H1 (cell line): ENCODE measurements at regions not wholly inside any gene's neighbourhood (a gene's known extent, or its start where the extent isn't known, plus 50 kb on each side); places are given as distances from the start of the nearest gene placed in this dataset.

ENCODE experiments used
- CTCF ChIA-PET: fragments of 300-600 bp; sonication (Branson Sonifier 250); formaldehyde crosslinking; loops from one replicate; lab custom pipeline; 2021; ENCODE audit not compliant: partially characterized antibody; lab: Charles Lee
- POLR2A ChIA-PET: fragments of 300-600 bp; sonication (Branson Sonifier 250); formaldehyde crosslinking; loops from one replicate; lab custom pipeline; 2021; ENCODE audit warnings: inconsistent platforms; ENCODE audit not compliant: partially characterized antibody; lab: Charles Lee
- DNase-seq, 2 experiments: peaks; one replicate each; pipeline versions ENCODE4 v3.0.0 to v3.0.0-alpha.2; 2010 to 2022; ENCODE audit warnings: low spot score in 2 of 2, low read depth in 1 of 2, mixed read lengths in 1 of 2
- FAIRE-seq: peaks from 2 replicates; lab custom pipeline; 2011; peaks lifted over from hg19 to GRCh38; lab: Jason Lieb, UNC
- H2AFZ ChIP-seq: 2 replicates; pipeline ENCODE4 v1.8.1; 2012; ENCODE audit warnings: low read length, inconsistent platforms
- H2AK5ac ChIP-seq: 2 replicates; pipeline ENCODE4 v1.6.1; 2013; ENCODE audit warnings: low read depth, low read length
- H2BK120ac ChIP-seq: replicated peaks from 2 replicates; pipeline ENCODE3; 2013; ENCODE audit warnings: low read depth, low read length, inconsistent platforms
- H2BK12ac ChIP-seq: 2 replicates; pipeline ENCODE4 v1.6.1; 2013; ENCODE audit warnings: low read depth, low read length
- H2BK15ac ChIP-seq: 2 replicates; pipeline ENCODE4 v1.6.1; 2013; ENCODE audit warnings: low read length
- H2BK20ac ChIP-seq: 2 replicates; pipeline ENCODE4 v1.6.1; 2013; ENCODE audit warnings: low read length
- H2BK5ac ChIP-seq: 2 replicates; pipeline ENCODE4 v1.6.1; 2013; ENCODE audit warnings: low read depth, low read length
- H3K14ac ChIP-seq: 2 replicates; pipeline ENCODE4 v1.6.1; 2013; ENCODE audit warnings: inconsistent platforms; ENCODE audit not compliant: insufficient read length
- H3K18ac ChIP-seq: 2 replicates; pipeline ENCODE4 v1.6.1; 2013; ENCODE audit warnings: low read length; ENCODE audit errors: extremely low read depth
- H3K23ac ChIP-seq: 2 replicates; pipeline ENCODE4 v1.6.1; 2013; ENCODE audit warnings: inconsistent platforms; ENCODE audit not compliant: insufficient read length
- H3K23me2 ChIP-seq: 2 replicates; pipeline ENCODE4 v1.6.1; 2013; ENCODE audit warnings: low read depth, low read length
- H3K27ac ChIP-seq: 2 replicates; pipeline ENCODE4 v1.6.1; 2011; ENCODE audit warnings: low read depth, low read length, inconsistent platforms
- H3K27me3 ChIP-seq, 4 experiments: replicated peaks in 1 of 4; 1 replicate in 1 of 4; 2 replicates in 3 of 4; pipeline versions ENCODE4 v1.6.1 to v1.8.1; 2011 to 2013; ENCODE audit warnings: low read length in 3 of 4, mild to moderate bottlenecking in 3 of 4, inconsistent platforms in 2 of 4, mixed read lengths in 2 of 4, moderate library complexity in 1 of 4; ENCODE audit not compliant: control insufficient read depth in 3 of 4, insufficient read depth in 3 of 4; ENCODE audit errors: extremely low read depth in 1 of 4
- H3K36me3 ChIP-seq, 4 experiments: 2 replicates each; pipeline versions ENCODE4 v1.6.1 to v1.8.1; 2011 to 2013; ENCODE audit warnings: mild to moderate bottlenecking in 4 of 4, low read length in 3 of 4, moderate library complexity in 2 of 4, control low read depth in 1 of 4, inconsistent platforms in 1 of 4; ENCODE audit not compliant: insufficient read depth in 4 of 4, control insufficient read depth in 2 of 4
- H3K4ac ChIP-seq: replicated peaks from 2 replicates; pipeline ENCODE3; 2013; ENCODE audit warnings: low read length, low read depth, mixed read lengths, inconsistent platforms; ENCODE audit not compliant: insufficient read length
- H3K4me1 ChIP-seq, 4 experiments: replicated peaks in 1 of 4; 1 replicate in 1 of 4; 2 replicates in 3 of 4; pipeline versions ENCODE4 v1.6.1 to v1.8.1; 2011 to 2013; ENCODE audit warnings: low read length in 3 of 4, inconsistent platforms in 2 of 4, mixed read lengths in 1 of 4; ENCODE audit not compliant: insufficient read depth in 4 of 4, control insufficient read depth in 3 of 4
- H3K4me2 ChIP-seq, 2 experiments: 2 replicates each; pipeline versions ENCODE4 v1.6.1 to v1.8.1; 2011 to 2013; ENCODE audit warnings: low read depth in 2 of 2, low read length in 2 of 2, control low read depth in 1 of 2, inconsistent platforms in 1 of 2, mild to moderate bottlenecking in 1 of 2; ENCODE audit not compliant: insufficient read depth in 1 of 2
- H3K4me3 ChIP-seq, 4 experiments: fragments of 200-600, 300-600 bp in 1 of 4; sonication (generic), shearing (Covaris generic), sonication (Bioruptor Twin) in 1 of 4; 2 replicates each; pipeline versions ENCODE4 v1.5.1 to v1.8.1; 2011 to 2016; ENCODE audit warnings: low read length in 4 of 4, low read depth in 3 of 4, control low read depth in 2 of 4, inconsistent platforms in 2 of 4, mild to moderate bottlenecking in 2 of 4, mixed read lengths in 1 of 4, moderate library complexity in 1 of 4; ENCODE audit not compliant: insufficient read depth in 2 of 4; ENCODE audit errors: extremely low read depth in 1 of 4
- H3K56ac ChIP-seq: replicated peaks from 2 replicates; pipeline ENCODE3; 2013; ENCODE audit warnings: low read depth, mild to moderate bottlenecking, mixed read lengths, low read length, inconsistent platforms; ENCODE audit not compliant: insufficient read length
- H3K79me1 ChIP-seq: 2 replicates; pipeline ENCODE4 v1.6.1; 2013; ENCODE audit warnings: low read depth, low read length, control low read depth
- H3K79me2 ChIP-seq, 2 experiments: 2 replicates each; pipeline versions ENCODE4 v1.6.1 to v1.8.1; 2012 to 2013; ENCODE audit warnings: low read length in 2 of 2, mild to moderate bottlenecking in 2 of 2, inconsistent platforms in 1 of 2; ENCODE audit not compliant: insufficient read depth in 2 of 2, control insufficient read depth in 1 of 2
- H3K9ac ChIP-seq, 4 experiments: replicated peaks in 1 of 4; 1 replicate in 1 of 4; 2 replicates in 3 of 4; pipeline versions ENCODE4 v1.6.1 to v1.8.1; 2011 to 2013; ENCODE audit warnings: low read depth in 3 of 4, low read length in 3 of 4, control low read depth in 2 of 4, mild to moderate bottlenecking in 2 of 4, moderate library complexity in 2 of 4, inconsistent platforms in 1 of 4; ENCODE audit errors: extremely low read depth in 1 of 4
- H3K9me3 ChIP-seq, 2 experiments: 2 replicates each; pipeline versions ENCODE4 v1.6.1 to v1.8.1; 2012 to 2013; ENCODE audit warnings: mild to moderate bottlenecking in 2 of 2, moderate library complexity in 2 of 2, control low read depth in 1 of 2, inconsistent platforms in 1 of 2, low read depth in 1 of 2, low read length in 1 of 2, mixed read lengths in 1 of 2; ENCODE audit not compliant: insufficient read depth in 2 of 2
- H4K20me1 ChIP-seq, 2 experiments: replicated peaks in 1 of 2; 2 replicates each; pipeline versions ENCODE3 to v1.8.1; 2011 to 2013; ENCODE audit warnings: inconsistent platforms in 2 of 2, low read length in 2 of 2, mild to moderate bottlenecking in 1 of 2; ENCODE audit not compliant: insufficient read depth in 2 of 2, control insufficient read depth in 1 of 2
- H4K5ac ChIP-seq: 2 replicates; pipeline ENCODE4 v1.6.1; 2013; ENCODE audit warnings: low read length, low read depth, mixed read lengths, inconsistent platforms; ENCODE audit not compliant: insufficient read length
- H4K8ac ChIP-seq: 2 replicates; pipeline ENCODE4 v1.8.0; 2013; ENCODE audit warnings: mild to moderate bottlenecking, moderate library complexity, low read length, inconsistent platforms; ENCODE audit not compliant: insufficient read depth; ENCODE audit errors: extremely low read depth
- H4K91ac ChIP-seq: replicated peaks from 2 replicates; pipeline ENCODE3; 2013; ENCODE audit warnings: low read length, mixed read lengths, inconsistent platforms; ENCODE audit not compliant: insufficient read length
- BRCA1 ChIP-seq: IDR thresholded peaks from 2 replicates; pipeline ENCODE4 v1.6.1; 2012; ENCODE audit warnings: low read depth, low read length, improper control_type of control experiment
- EP300 ChIP-seq, 2 experiments: IDR thresholded peaks; 1 replicate in 1 of 2; 2 replicates in 1 of 2; pipeline ENCODE4 v1.6.1; 2011 to 2012; ENCODE audit warnings: low read depth in 2 of 2, low read length in 2 of 2, mild to moderate bottlenecking in 2 of 2, borderline replicate concordance in 1 of 2, inconsistent platforms in 1 of 2, moderate library complexity in 1 of 2
- WGBS, 2 experiments: shearing (Covaris generic) in 1 of 2; methylation state at CpG; one replicate each; pipeline versions ENCODE4 v1.1.6 to v1.1.7; 2013 to 2015; ENCODE audit warnings: low lambda C conversion rate in 2 of 2, mixed read lengths in 2 of 2, inconsistent platforms in 1 of 2, low coverage in 1 of 2, missing lambda C conversion rate in 1 of 2; ENCODE audit not compliant: insufficient replicate concordance in 2 of 2, insufficient coverage in 1 of 2, insufficient read length in 1 of 2; ENCODE audit errors: extremely low coverage in 1 of 2, missing lambda C conversion rate in 1 of 2; 5-methylcytosine and 5-hydroxymethylcytosine counted together

DNA sequence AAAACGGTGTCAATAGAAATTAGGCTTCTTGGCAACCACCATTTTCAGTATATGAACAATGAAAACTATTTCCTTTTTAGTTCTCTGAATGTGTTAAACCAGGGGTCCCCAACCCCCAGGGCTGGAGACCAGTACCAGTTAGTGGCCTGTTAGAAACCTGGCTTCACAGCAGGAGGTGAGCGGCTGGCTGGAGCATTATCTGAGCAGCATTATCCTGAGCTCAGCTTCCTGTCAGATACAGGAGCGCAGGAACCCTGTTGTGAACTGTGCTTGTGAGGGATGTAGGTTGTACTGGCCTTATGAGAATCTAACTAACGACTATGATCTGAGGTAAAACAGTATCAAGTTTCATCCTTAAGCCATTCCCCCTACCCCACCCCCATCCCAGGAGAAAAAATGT is 328.7 kb downstream of the ZBBX start:
- H3K9ac ChIP-seq: no peak overlapping the region
- no peak for TF ChIP-seq BRCA1
- TF ChIP-seq EP300 (IDR thresholded peaks at IDR 0.05; ENCODE audit: borderline replicate concordance in 1 of 2, low read depth in 2 of 2, low read length in 2 of 2): no peak
- H3K79me1 ChIP-seq: no peaks in the 10 kb centered on the region
- H3K4ac ChIP-seq: no peak overlapping the region
- no peaks in the 10 kb centered on the region for H3K23me2 ChIP-seq
- H2BK20ac ChIP-seq: no peak overlapping the region
- H2BK15ac ChIP-seq: no peak overlapping the region
- no peak overlapping the region for H4K5ac ChIP-seq
- no peaks in the 10 kb centered on the region for H3K27me3 ChIP-seq
- H3K27ac ChIP-seq: no peak overlapping the region
- H2AK5ac ChIP-seq: no peak overlapping the region
- DNase-seq (no peak), FAIRE-seq (no peak)
- H2BK120ac ChIP-seq: no peak overlapping the region
- H3K79me2 ChIP-seq: no peaks in the 10 kb centered on the region
- H2BK12ac ChIP-seq: no peak overlapping the region
- H3K56ac ChIP-seq: no peak overlapping the region
- no peak overlapping the region for H3K18ac ChIP-seq
- POLR2A ChIA-PET: no interaction called here
- no peak overlapping the region for H2AFZ ChIP-seq
- CTCF ChIA-PET: no interaction called here
- no peaks in the 10 kb centered on the region for H4K20me1 ChIP-seq
- H4K91ac ChIP-seq: no peak overlapping the region
- H3K36me3 ChIP-seq: no peaks in the 10 kb centered on the region
- WGBS, 2 experiments: 79% methylated on average over 4 of the region's 4 CpGs; no CpG with 5 or more reads in 1 of the 2 experiments
- no peak overlapping the region for H3K14ac ChIP-seq
- H2BK5ac ChIP-seq: no peak overlapping the region
- no peak overlapping the region for H3K4me2 ChIP-seq
- H3K9me3 ChIP-seq: no peaks in the 10 kb centered on the region
- no peak overlapping the region for H4K8ac ChIP-seq
- H3K4me3 ChIP-seq: no peak overlapping the region
- no peak overlapping the region for H3K23ac ChIP-seq
- H3K4me1 ChIP-seq: peaks cover 0 to 4% (median 0%) of the 10 kb centered on the region in 4 experiments; a peak in 1 of 7 replicates
